GM12878 (cell line): ENCODE measurements at regions not wholly inside any gene's neighbourhood (a gene's known extent, or its start where the extent isn't known, plus 50 kb on each side); places are given as distances from the start of the nearest gene placed in this dataset.

Source experiments
- ATF2 ChIP-seq: IDR thresholded peaks from 2 replicates; pipeline ENCODE4 v1.6.1; 2012; ENCODE audit warnings: low read length, inconsistent platforms
- DPF2 ChIP-seq: fragments of 450-650 bp; IDR thresholded peaks from 2 replicates; pipeline ENCODE4 v1.6.1; 2017; ENCODE audit warnings: mild to moderate bottlenecking
- EGR1 ChIP-seq, 2 experiments: IDR thresholded peaks; 1 replicate in 1 of 2; 2 replicates in 1 of 2; pipeline ENCODE4 v1.6.1; 2011 to 2012; ENCODE audit warnings: low read depth in 2 of 2, low read length in 2 of 2, borderline replicate concordance in 1 of 2, mild to moderate bottlenecking in 1 of 2, moderate library complexity in 1 of 2
- HDAC2 ChIP-seq: fragments of 200-600 bp; sonication (generic); IDR thresholded peaks from 2 replicates; pipeline ENCODE4 v1.6.1; 2017
- IRF5 ChIP-seq: fragments of 450-650 bp; IDR thresholded peaks from 2 replicates; pipeline ENCODE4 v1.6.1; 2017; ENCODE audit warnings: borderline replicate concordance
- KLF5 ChIP-seq: fragments of 450-650 bp; IDR thresholded peaks from 2 replicates; pipeline ENCODE4 v1.6.1; 2014; ENCODE audit warnings: mild to moderate bottlenecking; ENCODE audit not compliant: partially characterized antibody
- MEF2B ChIP-seq: fragments of 450-650 bp; IDR thresholded peaks from 2 replicates; pipeline ENCODE4 v1.6.1; 2018; ENCODE audit warnings: mild to moderate bottlenecking, moderate library complexity; ENCODE audit not compliant: partially characterized antibody, poor library complexity, severe bottlenecking
- NFYA ChIP-seq: IDR thresholded peaks from 2 replicates; pipeline ENCODE4 v1.6.1; 2011; ENCODE audit warnings: low read depth, mild to moderate bottlenecking, low read length, improper control_type of control experiment, borderline replicate concordance
- NR2C2 ChIP-seq: IDR thresholded peaks from 2 replicates; pipeline ENCODE4 v1.6.1; 2011; ENCODE audit warnings: borderline replicate concordance, low read depth; ENCODE audit not compliant: control insufficient read depth, insufficient read length
- POLR2AphosphoS5 ChIP-seq: IDR thresholded peaks from 2 replicates; pipeline ENCODE4 v1.6.1; 2011; ENCODE audit warnings: mild to moderate bottlenecking, low read length, inconsistent platforms
- SIX5 ChIP-seq: IDR thresholded peaks from 2 replicates; pipeline ENCODE4 v1.6.1; 2011; ENCODE audit warnings: mild to moderate bottlenecking, low read depth, low read length, moderate library complexity; ENCODE audit not compliant: severe bottlenecking
- SREBF1 ChIP-seq: IDR thresholded peaks from 2 replicates; pipeline ENCODE4 v1.6.1; 2012; ENCODE audit warnings: mild to moderate bottlenecking, low read length
- TCF12 ChIP-seq: IDR thresholded peaks from 2 replicates; pipeline ENCODE4 v1.6.1; 2011; ENCODE audit warnings: low read depth, mild to moderate bottlenecking, low read length
- USF1 ChIP-seq: IDR thresholded peaks from 2 replicates; pipeline ENCODE4 v1.6.1; 2011; ENCODE audit warnings: borderline replicate concordance, low read depth, mild to moderate bottlenecking, moderate library complexity, mixed read lengths, low read length; ENCODE audit not compliant: insufficient read depth; ENCODE audit errors: extremely low read length
- WRNIP1 ChIP-seq: IDR thresholded peaks from 2 replicates; pipeline ENCODE4 v1.6.1; 2011; ENCODE audit warnings: low read depth, low read length, improper control_type of control experiment, borderline replicate concordance
- ZBED1 ChIP-seq: IDR thresholded peaks from 2 replicates; pipeline ENCODE4 v1.6.1; 2016; ENCODE audit warnings: borderline replicate concordance
- ZBTB33 ChIP-seq: fragments of 450-650 bp; IDR thresholded peaks from 2 replicates; pipeline ENCODE4 v1.6.1; 2017; ENCODE audit warnings: mild to moderate bottlenecking
- ZBTB4 ChIP-seq: fragments of 450-650 bp; formaldehyde crosslinking; IDR thresholded peaks from 2 replicates; pipeline ENCODE4 v1.4.0; 2022; ENCODE audit warnings: mild to moderate bottlenecking, moderate library complexity
- TF ChIP-seq, protein P1 (sequence below): IDR thresholded peaks from 2 replicates; pipeline ENCODE4 v1.6.1; 2011; ENCODE audit warnings: low read depth, mild to moderate bottlenecking, low read length, moderate library complexity, borderline replicate concordance; ENCODE audit errors: extremely low read depth

DNA sequence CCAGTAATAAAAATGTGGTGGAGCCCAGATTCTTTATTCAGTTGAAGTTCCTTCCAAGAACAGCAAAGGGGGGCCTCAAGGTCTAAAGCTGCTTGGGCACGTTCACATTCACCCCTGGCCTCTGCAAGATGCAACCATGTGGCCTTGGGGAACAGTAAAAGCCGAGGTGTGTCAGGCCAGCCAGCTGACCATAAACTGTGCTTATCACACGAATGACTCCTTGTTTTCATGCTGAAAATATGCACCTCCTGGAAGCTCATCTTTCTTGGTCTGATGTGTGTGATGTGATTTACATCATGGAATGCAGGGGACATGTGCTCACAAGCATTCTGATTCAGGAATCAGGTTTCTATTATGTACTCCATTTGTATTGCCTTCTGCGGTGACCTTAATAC, 211.6 kb upstream of the MARCKS start (continued):
- TF ChIP-seq MEF2B (no peak), KLF5 (no peak), ATF2 (no peak; the same call in 1 of the 2 replicates), ZBTB33 (no peak), NR2C2 (no peak), DPF2 (0 out of 2 replicates have a peak, but pooled peaks have one; percentile 26), ZBTB4 (no peak), EGR1 (IDR thresholded peaks at IDR 0.05; ENCODE audit: borderline replicate concordance in 1 of 2, low read depth in 2 of 2, low read length in 2 of 2) (no peak), ZBED1 (no peak), USF1 (no peak), HDAC2 (no peak), NFYA (no peak), WRNIP1 (no peak), IRF5 (no peak), SIX5 (peak; percentile 11), TCF12 (no peak), SREBF1 (no peak), POLR2AphosphoS5 (no peak)
- TF ChIP-seq, protein P1, sequence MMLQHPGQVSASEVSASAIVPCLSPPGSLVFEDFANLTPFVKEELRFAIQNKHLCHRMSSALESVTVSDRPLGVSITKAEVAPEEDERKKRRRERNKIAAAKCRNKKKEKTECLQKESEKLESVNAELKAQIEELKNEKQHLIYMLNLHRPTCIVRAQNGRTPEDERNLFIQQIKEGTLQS: no peak
